Glutamatergic neuron (in vitro differentiated cells): ENCODE measurements at regions not wholly inside any gene's neighbourhood (a gene's known extent, or its start where the extent isn't known, plus 50 kb on each side); places are given as distances from the start of the nearest gene placed in this dataset.

Experiments
- DNase-seq: peaks from one replicate; pipeline ENCODE4 v3.0.0; 2022
- H3K27ac Mint-ChIP-seq: one replicate; pipeline ENCODE4 v1.8.0; 2020; ENCODE audit warnings: mild to moderate bottlenecking, mixed read lengths, inconsistent platforms; ENCODE audit not compliant: unreplicated experiment
- H3K27me3 Mint-ChIP-seq: one replicate; pipeline ENCODE4 v1.8.0; 2020; ENCODE audit warnings: mild to moderate bottlenecking, moderate library complexity, mixed read lengths, inconsistent platforms; ENCODE audit not compliant: unreplicated experiment
- H3K36me3 Mint-ChIP-seq: one replicate; pipeline ENCODE4 v1.8.0; 2020; ENCODE audit warnings: mild to moderate bottlenecking, mixed read lengths, inconsistent platforms; ENCODE audit not compliant: unreplicated experiment
- H3K4me1 Mint-ChIP-seq: one replicate; pipeline ENCODE4 v1.8.0; 2020; ENCODE audit warnings: mild to moderate bottlenecking, low read depth, mixed read lengths, inconsistent platforms; ENCODE audit not compliant: unreplicated experiment
- H3K4me3 Mint-ChIP-seq: one replicate; pipeline ENCODE4 v1.8.0; 2020; ENCODE audit warnings: mild to moderate bottlenecking, mixed read lengths, inconsistent platforms; ENCODE audit not compliant: unreplicated experiment
- H3K9me3 Mint-ChIP-seq: one replicate; pipeline ENCODE4 v1.8.0; 2020; ENCODE audit warnings: mild to moderate bottlenecking, moderate library complexity, mixed read lengths, inconsistent platforms; ENCODE audit not compliant: unreplicated experiment
- TF ChIP-seq, protein P1 (sequence below): fragments of 200-600 bp; sonication (generic); IDR thresholded peaks from one replicate; pipeline ENCODE4 v1.5.0; 2021; ENCODE audit not compliant: partially characterized antibody, unreplicated experiment

DNA sequence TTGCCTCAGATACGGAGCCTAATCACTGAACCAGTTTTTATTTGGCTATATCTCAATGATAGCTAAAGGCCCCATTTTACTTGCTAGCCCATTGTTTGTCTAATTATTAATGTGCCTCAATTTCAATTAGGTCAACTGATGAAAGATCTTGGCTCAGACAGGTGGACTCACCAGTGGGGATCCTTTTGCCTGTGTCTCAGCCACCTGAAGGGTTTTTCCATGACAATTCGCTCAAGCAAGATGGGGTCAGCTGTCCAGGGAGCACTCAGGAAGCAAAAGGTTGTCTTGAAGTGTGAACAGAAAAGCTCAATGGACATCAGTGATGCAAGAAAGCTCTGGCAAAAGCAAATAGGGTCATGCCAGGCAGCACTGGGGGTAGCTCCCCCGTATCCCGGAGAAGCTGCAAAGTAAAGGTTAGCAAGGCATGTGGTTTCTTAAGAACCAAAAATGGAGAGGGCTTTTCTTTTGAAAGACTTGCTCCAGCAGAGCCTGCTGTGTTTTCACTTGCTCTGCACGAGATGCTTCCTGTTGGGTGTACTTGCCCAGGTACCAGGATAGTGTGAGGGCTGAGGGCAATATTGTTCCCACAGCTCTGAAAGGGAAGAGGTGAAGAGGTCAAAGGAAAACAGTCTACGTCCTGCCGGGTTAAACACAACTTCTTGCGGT, 541.2 kb upstream of the CDH5 start:
- TF ChIP-seq, protein P1, sequence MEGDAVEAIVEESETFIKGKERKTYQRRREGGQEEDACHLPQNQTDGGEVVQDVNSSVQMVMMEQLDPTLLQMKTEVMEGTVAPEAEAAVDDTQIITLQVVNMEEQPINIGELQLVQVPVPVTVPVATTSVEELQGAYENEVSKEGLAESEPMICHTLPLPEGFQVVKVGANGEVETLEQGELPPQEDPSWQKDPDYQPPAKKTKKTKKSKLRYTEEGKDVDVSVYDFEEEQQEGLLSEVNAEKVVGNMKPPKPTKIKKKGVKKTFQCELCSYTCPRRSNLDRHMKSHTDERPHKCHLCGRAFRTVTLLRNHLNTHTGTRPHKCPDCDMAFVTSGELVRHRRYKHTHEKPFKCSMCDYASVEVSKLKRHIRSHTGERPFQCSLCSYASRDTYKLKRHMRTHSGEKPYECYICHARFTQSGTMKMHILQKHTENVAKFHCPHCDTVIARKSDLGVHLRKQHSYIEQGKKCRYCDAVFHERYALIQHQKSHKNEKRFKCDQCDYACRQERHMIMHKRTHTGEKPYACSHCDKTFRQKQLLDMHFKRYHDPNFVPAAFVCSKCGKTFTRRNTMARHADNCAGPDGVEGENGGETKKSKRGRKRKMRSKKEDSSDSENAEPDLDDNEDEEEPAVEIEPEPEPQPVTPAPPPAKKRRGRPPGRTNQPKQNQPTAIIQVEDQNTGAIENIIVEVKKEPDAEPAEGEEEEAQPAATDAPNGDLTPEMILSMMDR = no peak
- DNase-seq = no peak
- Mint-ChIP-seq H3K27ac (no peak overlapping the region), H3K4me3 (no peak overlapping the region), H3K27me3 (no peaks in the 10 kb centered on the region), H3K4me1 (no peaks in the 10 kb centered on the region), H3K9me3 (peaks cover 2% of the 10 kb centered on the region), H3K36me3 (peaks cover 7% of the 10 kb centered on the region)

DNA sequence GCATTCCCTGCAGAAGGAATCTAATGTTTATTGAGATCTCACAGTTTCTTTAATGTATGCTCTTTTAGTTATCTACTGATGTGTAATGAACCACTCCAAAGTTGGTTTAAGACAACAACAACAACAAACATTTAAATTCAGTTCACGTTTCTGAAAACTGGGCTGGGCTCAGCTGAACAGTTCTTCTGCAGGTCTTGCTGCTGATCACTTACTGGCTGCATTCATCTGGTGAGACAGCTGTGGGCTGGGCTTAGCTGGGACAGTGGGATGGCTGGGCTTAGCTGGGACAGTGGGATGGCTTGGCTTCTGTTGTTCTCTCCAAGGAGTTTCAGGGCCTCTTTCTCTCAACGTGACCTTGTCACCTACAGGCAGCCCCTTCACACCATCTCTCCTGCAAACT, 544.3 kb upstream of the CDH5 start:
- Mint-ChIP-seq H3K9me3 (peaks cover 2% of the 10 kb centered on the region), H3K4me1 (no peaks in the 10 kb centered on the region), H3K36me3 (peaks cover 7% of the 10 kb centered on the region), H3K27ac (no peak overlapping the region), H3K4me3 (no peak overlapping the region), H3K27me3 (peaks cover 2% of the 10 kb centered on the region)
- TF ChIP-seq, protein P1 = no peak
- DNase-seq = no peak

DNA sequence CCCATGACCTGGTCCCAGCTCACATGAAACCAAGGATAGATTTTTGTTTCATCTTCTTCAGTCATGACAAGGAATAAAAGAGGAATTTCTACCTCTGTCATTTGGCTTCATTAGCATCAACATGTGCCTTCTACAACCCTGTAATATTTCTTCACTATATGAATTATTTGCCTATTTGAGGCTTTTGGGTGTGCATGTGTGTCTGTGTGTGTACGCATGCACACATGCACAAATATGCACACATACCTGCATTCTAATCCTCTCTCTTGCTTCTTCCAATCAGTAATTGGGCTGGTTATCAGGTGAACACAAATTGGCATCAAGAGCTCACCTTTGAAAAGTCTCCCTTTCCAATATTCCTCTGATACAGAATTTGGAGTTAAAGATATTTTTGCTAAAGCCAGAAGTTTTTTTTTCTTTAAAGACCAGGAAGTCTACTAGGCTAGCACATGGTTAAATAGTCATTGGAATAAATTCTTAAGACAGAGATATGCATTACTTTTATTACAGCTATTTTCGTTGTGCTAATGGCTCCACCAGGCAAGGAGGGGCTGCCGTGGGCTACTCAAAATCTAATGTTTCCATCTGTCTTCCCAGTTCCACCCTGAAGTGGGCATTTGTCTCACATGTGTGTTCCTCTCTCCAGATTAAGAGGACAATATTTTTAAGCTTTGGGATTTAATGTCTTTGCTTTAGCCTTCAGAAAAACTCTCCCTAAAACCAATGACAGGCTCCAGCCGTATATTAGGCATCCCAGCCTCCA, 547.2 kb upstream of the CDH5 start:
- Mint-ChIP-seq H3K27me3 (peaks cover 2% of the 10 kb centered on the region), H3K4me3 (no peak overlapping the region), H3K36me3 (peaks cover 7% of the 10 kb centered on the region), H3K9me3 (peaks cover 2% of the 10 kb centered on the region), H3K27ac (no peak overlapping the region), H3K4me1 (no peaks in the 10 kb centered on the region)
- TF ChIP-seq, protein P1 = no peak
- DNase-seq = no peak

DNA sequence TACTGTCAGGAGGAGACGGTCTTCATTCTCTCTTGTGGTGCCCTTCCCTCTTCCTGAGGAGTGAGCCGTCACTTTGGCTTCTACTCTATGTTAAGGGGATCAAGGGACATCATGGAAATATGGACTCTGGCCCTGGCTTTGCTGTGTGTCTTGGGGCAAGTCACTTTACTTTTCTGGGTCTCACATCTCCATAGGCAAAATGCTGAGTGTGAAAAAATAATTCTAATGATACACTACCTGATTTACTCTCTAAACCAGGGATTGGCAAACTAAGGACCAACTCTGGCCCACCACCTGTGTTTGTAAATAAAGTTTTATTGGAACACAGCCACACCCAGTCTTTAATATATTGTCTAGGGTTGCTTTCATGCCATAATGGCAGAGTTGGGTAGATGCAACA, 548.7 kb upstream of the CDH5 start:
- no peak for DNase-seq
- Mint-ChIP-seq H3K36me3 (peaks cover 7% of the 10 kb centered on the region), H3K27me3 (peaks cover 2% of the 10 kb centered on the region), H3K4me1 (no peaks in the 10 kb centered on the region), H3K4me3 (no peak overlapping the region), H3K27ac (no peak overlapping the region), H3K9me3 (peaks cover 2% of the 10 kb centered on the region)
- TF ChIP-seq, protein P1 = no peak

DNA sequence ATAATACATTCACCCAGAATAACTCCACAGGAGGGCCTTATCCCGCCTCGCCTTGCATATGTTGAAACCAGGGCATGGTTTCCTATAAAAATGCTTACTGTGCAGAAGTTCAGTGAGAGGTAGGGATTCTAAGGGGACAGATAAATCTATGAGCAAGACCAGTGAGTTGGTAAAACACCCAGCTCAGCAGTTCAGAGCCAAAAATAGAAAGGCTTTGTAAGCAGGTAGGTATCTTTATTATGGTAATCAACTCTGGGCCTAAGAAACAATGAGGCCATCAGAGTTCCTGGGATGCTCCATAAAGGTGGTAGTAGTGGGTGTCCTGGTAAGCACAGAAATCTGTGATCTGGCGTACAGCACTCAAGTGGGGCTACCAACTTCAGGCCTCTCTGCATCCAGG, 549.4 kb upstream of the CDH5 start:
- no peaks in the 10 kb centered on the region for H3K9me3 Mint-ChIP-seq
- peaks cover under 1% of the 10 kb centered on the region for H3K36me3 Mint-ChIP-seq
- TF ChIP-seq, protein P1 = no peak
- H3K4me3 Mint-ChIP-seq = no peak overlapping the region
- H3K4me1 Mint-ChIP-seq = no peaks in the 10 kb centered on the region
- no peak for DNase-seq
- peaks cover 2% of the 10 kb centered on the region for H3K27me3 Mint-ChIP-seq
- no peak overlapping the region for H3K27ac Mint-ChIP-seq
